HepG2 (cell line): ENCODE measurements at regions not wholly inside any gene's neighbourhood (a gene's known extent, or its start where the extent isn't known, plus 50 kb on each side); places are given as distances from the start of the nearest gene placed in this dataset.
"Not testable (repeated sequence)": the region's sequence is repeated elsewhere in the genome, so short reads cannot be mapped to it uniquely, and the experiment has no call there.

ENCODE experiments used
- ATAC-seq: fragments of 200-7000 bp; cut with Tn5 transposase; 3 replicates; pipeline ENCODE4 v1.9.1; 2020; ENCODE audit warnings: mild to moderate bottlenecking, moderate library complexity
- BruUV-seq: library from RNA; stranded (reverse); fragments of 400-500 nt; replicated peaks from 2 replicates; lab custom pipeline; 2021; lab: Mats Ljungman, UMichigan
- CTCF ChIA-PET: fragments of 300-600 bp; formaldehyde crosslinking; extraction: SDS; loops from one replicate; lab custom pipeline; 2021; ENCODE audit warnings: low total read pairs, inconsistent platforms, low intra/inter-chr PET ratio; lab: Yijun Ruan, JAX
- POLR2A ChIA-PET: fragments of 350-600 bp; sonication (Branson Sonifier 250); formaldehyde crosslinking; loops from one replicate; lab custom pipeline; 2020; ENCODE audit warnings: antibody characterized with exemption, inconsistent platforms; lab: Yijun Ruan, JAX
- DNase-seq: peaks from one replicate; pipeline ENCODE4 v3.0.0-alpha.2; 2015; ENCODE audit warnings: low spot score
- FAIRE-seq: peaks from 3 replicates; lab custom pipeline; 2011; peaks lifted over from hg19 to GRCh38; lab: Jason Lieb, UNC
- H2AFZ ChIP-seq: one replicate; pipeline ENCODE4 v1.6.1; 2011; ENCODE audit warnings: low read length, inconsistent platforms
- H3K27ac ChIP-seq: fragments of 300-600 bp; 3 replicates; pipeline ENCODE4 v1.8.0; 2011; ENCODE audit warnings: mixed run types, mild to moderate bottlenecking, mixed read lengths, low read length, inconsistent platforms; ENCODE audit not compliant: insufficient read depth; ENCODE audit errors: extremely low read length
- H3K27me3 ChIP-seq, 2 experiments: fragments of 200-600 bp in 1 of 2; 2 replicates in 1 of 2; 3 replicates in 1 of 2; pipeline versions ENCODE4 v1.6.0 to v1.8.0; 2011; ENCODE audit warnings: low read length in 2 of 2, mild to moderate bottlenecking in 2 of 2, moderate library complexity in 2 of 2, inconsistent platforms in 1 of 2; ENCODE audit not compliant: insufficient read depth in 2 of 2, control insufficient read depth in 1 of 2
- H3K36me3 ChIP-seq, 2 experiments: fragments of 200-600 bp in 1 of 2; replicated peaks in 1 of 2; 2 replicates in 1 of 2; 3 replicates in 1 of 2; pipeline versions ENCODE4 v1.5.1 to v1.8.0; 2011; ENCODE audit warnings: low read length in 2 of 2, inconsistent platforms in 1 of 2; ENCODE audit not compliant: insufficient read depth in 2 of 2, control insufficient read depth in 1 of 2
- H3K4me1 ChIP-seq: 2 replicates; pipeline ENCODE4 v1.5.1; 2012; ENCODE audit warnings: low read length, inconsistent platforms; ENCODE audit not compliant: insufficient read depth
- H3K4me2 ChIP-seq: 2 replicates; pipeline ENCODE4 v1.6.0; 2011; ENCODE audit warnings: low read depth, low read length, inconsistent platforms
- H3K4me3 ChIP-seq, 3 experiments: fragments of 200-600 bp in 1 of 3; sonication (generic), shearing (Covaris generic) in 1 of 3; replicated peaks in 1 of 3; 2 replicates each; pipeline ENCODE4 v1.5.1; 2011 to 2016; ENCODE audit warnings: low read length in 3 of 3, inconsistent platforms in 2 of 3, low read depth in 2 of 3, mild to moderate bottlenecking in 2 of 3, control low read depth in 1 of 3, mixed read lengths in 1 of 3; ENCODE audit not compliant: insufficient read depth in 1 of 3
- H3K79me2 ChIP-seq: one replicate; pipeline ENCODE4 v1.6.1; 2011; ENCODE audit warnings: low read length, inconsistent platforms; ENCODE audit not compliant: insufficient read depth
- H3K9ac ChIP-seq: 2 replicates; pipeline ENCODE4 v1.6.0; 2011; ENCODE audit warnings: mild to moderate bottlenecking, low read depth, low read length, inconsistent platforms; ENCODE audit not compliant: insufficient read depth
- H3K9me3 ChIP-seq: 2 replicates; pipeline ENCODE4 v1.5.1; 2012; ENCODE audit warnings: mild to moderate bottlenecking, low read length
- H4K20me1 ChIP-seq: 2 replicates; pipeline ENCODE4 v1.6.0; 2011; ENCODE audit warnings: inconsistent platforms, mild to moderate bottlenecking, low read length, moderate library complexity; ENCODE audit not compliant: insufficient read depth
- EP300 ChIP-seq, 3 experiments: sonication (generic) in 1 of 3; formaldehyde crosslinking in 1 of 3; IDR thresholded peaks; 2 replicates each; pipeline versions ENCODE4 v1.5.1 to v1.6.1; 2011 to 2020; ENCODE audit warnings: low read depth in 2 of 3, low read length in 2 of 3, borderline replicate concordance in 1 of 3, improper control_type of control experiment in 1 of 3, mild to moderate bottlenecking in 1 of 3, missing genetic modification reagents in 1 of 3, moderate library complexity in 1 of 3
- JUNB ChIP-seq: sonication (generic); formaldehyde crosslinking; IDR thresholded peaks from 2 replicates; pipeline ENCODE4 v1.8.0; 2022; ENCODE audit warnings: missing genetic modification reagents, mild to moderate bottlenecking, borderline replicate concordance
- MLXIP ChIP-seq: sonication (generic); formaldehyde crosslinking; IDR thresholded peaks from 2 replicates; pipeline ENCODE4 v1.9.0; 2021; ENCODE audit warnings: missing genetic modification reagents, borderline replicate concordance
- REPIN1 ChIP-seq: sonication (generic); formaldehyde crosslinking; IDR thresholded peaks from 2 replicates; pipeline ENCODE4 v1.8.0; 2022; ENCODE audit warnings: missing genetic modification reagents, low read depth, mild to moderate bottlenecking, borderline replicate concordance
- ZNF75D ChIP-seq: sonication (generic); formaldehyde crosslinking; IDR thresholded peaks from 2 replicates; pipeline ENCODE4 v1.8.1; 2023; ENCODE audit warnings: missing genetic modification reagents, mild to moderate bottlenecking, borderline replicate concordance
- WGBS: methylation state at CpG from one replicate; pipeline ENCODE4 v1.1.6; 2017; ENCODE audit warnings: low lambda C conversion rate; 5-methylcytosine and 5-hydroxymethylcytosine counted together
- in situ Hi-C: cut with HindIII; loops from 2 replicates; pipeline ENCODE4 v1.10.0; 2017; ENCODE audit warnings: low pct_unique_long_range_greater_than_20kb; ENCODE audit not compliant: extremely low pct_ligation_motif_present
- intact Hi-C: fragments of 100-400 bp; cut with micrococcal nuclease; formaldehyde crosslinking; loops from one replicate; pipeline ENCODE4 v1.10.0; 2022; ENCODE audit not compliant: unreplicated experiment
- TF ChIP-seq, protein P1 (sequence below): sonication (generic); formaldehyde crosslinking; IDR thresholded peaks from 2 replicates; pipeline ENCODE4 v1.5.0; 2020; ENCODE audit warnings: mild to moderate bottlenecking, missing genetic modification reagents, borderline replicate concordance

DNA sequence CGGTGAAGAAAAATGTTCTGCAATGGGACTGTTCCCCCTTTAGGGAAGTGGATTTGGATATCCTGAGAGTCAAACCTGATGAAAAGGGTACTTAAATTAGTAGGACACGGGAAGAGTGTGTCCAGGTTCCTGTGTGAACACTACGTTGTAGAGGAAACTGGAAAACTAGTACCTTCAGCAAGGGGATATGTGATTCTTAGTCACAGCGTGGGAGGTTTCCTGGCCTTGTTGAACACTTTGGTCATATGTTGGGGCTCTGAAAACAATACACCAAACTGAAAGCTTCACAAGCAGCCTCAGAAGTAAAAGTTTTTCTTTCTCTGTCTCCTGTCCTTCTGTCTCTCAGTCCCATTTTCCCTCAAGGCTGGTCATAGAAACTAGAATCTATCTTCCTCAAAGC, 306.9 kb upstream of the GLI3 start:
- TF ChIP-seq ZNF75D (CRISPR knock-in tag) (no peak), JUNB (CRISPR knock-in tag) (no peak)
- TF ChIP-seq, all 625 proteins: peak for 0
- H4K20me1 ChIP-seq = no peaks in the 10 kb centered on the region
- no peak overlapping the region for H3K9ac ChIP-seq
- BruUV-seq = no TSS peak
- ChIA-PET CTCF (no interaction called here), POLR2A (no interaction called here)
- FAIRE-seq (no peak), DNase-seq (no peak), ATAC-seq (no peak)
- in situ Hi-C loops = no loop called here
- no peaks in the 10 kb centered on the region for H3K79me2 ChIP-seq
- H3K4me2 ChIP-seq = no peak overlapping the region
- peaks cover 85% of the 10 kb centered on the region for H3K9me3 ChIP-seq
- no peak overlapping the region for H3K27ac ChIP-seq
- H3K36me3 ChIP-seq = no peaks in the 10 kb centered on the region
- no peaks in the 10 kb centered on the region for H3K27me3 ChIP-seq
- WGBS = under 1% methylated on average over 4 of the region's 4 CpGs
- no peak overlapping the region for H3K4me3 ChIP-seq
- intact Hi-C loops = no loop called here
- H3K4me1 ChIP-seq = no peaks in the 10 kb centered on the region
- no peak overlapping the region for H2AFZ ChIP-seq

GRCh38 chr7:42542446-42542845, 305.4 kb upstream of the GLI3 start:
- CTCF ChIA-PET, BruUV-seq: not testable (repeated sequence)
- WGBS = 5% methylated on average over 1 of the region's 1 CpG

DNA sequence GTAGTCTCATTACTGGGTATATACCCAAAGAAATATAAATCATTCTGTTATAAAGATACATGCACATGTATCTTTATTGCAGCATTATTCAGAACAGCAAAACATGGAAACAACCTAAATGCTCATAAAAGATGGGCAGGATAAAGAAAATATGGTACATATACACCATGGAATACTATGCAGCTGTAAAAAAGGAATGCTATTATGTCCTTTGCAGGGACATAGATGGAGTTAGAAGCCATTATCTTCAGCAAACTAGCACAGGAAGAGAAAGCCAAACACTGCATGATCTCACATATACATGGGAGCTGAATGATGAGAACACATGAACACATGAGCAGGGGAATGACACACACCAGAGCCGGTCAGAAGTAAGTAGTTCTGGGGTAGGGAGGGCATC, 297.4 kb upstream of the GLI3 start:
- Histone ChIP-seq H4K20me1 (no peaks in the 10 kb centered on the region), H3K36me3 (no peaks in the 10 kb centered on the region), H3K27me3 (no peaks in the 10 kb centered on the region), H3K79me2 (no peaks in the 10 kb centered on the region), H2AFZ (no peak overlapping the region), H3K9me3 (peaks cover 72% of the 10 kb centered on the region), H3K27ac (no peak overlapping the region), H3K4me3 (no peak overlapping the region), H3K9ac (no peak overlapping the region), H3K4me1 (no peaks in the 10 kb centered on the region), H3K4me2 (no peak overlapping the region)
- CTCF ChIA-PET = no interaction called here
- POLR2A ChIA-PET = no interaction called here
- intact Hi-C loops (no loop called here), in situ Hi-C loops (no loop called here)
- no peak for ATAC-seq
- 0% methylated on average over 1 of the region's 1 CpG for WGBS
- no peak for DNase-seq
- FAIRE-seq = no peak
- no TSS peak for BruUV-seq
- TF ChIP-seq REPIN1 (CRISPR knock-in tag) (no peak), EP300 (IDR thresholded peaks at IDR 0.05; ENCODE audit: low read depth in 2 of 2, low read length in 2 of 2) (no peak), EP300 (CRISPR knock-in tag; IDR thresholded peaks at IDR 0.05; ENCODE audit: borderline replicate concordance) (no peak), MLXIP (no peak)
- TF ChIP-seq, protein P1, sequence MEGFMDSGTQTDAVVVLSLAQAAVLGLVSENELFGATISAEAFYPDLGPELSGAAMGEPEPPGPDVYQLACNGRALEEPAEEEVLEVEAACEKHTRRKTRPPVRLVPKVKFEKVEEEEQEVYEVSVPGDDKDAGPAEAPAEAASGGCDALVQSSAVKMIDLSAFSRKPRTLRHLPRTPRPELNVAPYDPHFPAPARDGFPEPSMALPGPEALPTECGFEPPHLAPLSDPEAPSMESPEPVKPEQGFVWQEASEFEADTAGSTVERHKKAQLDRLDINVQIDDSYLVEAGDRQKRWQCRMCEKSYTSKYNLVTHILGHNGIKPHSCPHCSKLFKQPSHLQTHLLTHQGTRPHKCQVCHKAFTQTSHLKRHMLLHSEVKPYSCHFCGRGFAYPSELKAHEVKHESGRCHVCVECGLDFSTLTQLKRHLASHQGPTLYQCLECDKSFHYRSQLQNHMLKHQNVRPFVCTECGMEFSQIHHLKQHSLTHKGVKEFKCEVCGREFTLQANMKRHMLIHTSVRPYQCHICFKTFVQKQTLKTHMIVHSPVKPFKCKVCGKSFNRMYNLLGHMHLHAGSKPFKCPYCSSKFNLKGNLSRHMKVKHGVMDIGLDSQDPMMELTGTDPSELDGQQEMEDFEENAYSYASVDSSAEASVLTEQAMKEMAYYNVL (CRISPR knock-in tag) = no peak

More at GRCh38 chr7:42542446-42542845, 305.4 kb upstream of the GLI3 start:
- H3K36me3 ChIP-seq, H3K4me2 ChIP-seq, H3K9ac ChIP-seq, H3K4me1 ChIP-seq, H4K20me1 ChIP-seq, DNase-seq, H3K4me3 ChIP-seq, H2AFZ ChIP-seq, in situ Hi-C loops, POLR2A ChIA-PET, intact Hi-C loops, ATAC-seq, H3K27me3 ChIP-seq, H3K27ac ChIP-seq, H3K79me2 ChIP-seq, FAIRE-seq: not testable (repeated sequence)
- H3K9me3 ChIP-seq = peaks cover 88% of the 10 kb centered on the region
